HCT116 (cell line): ENCODE measurements at regions not wholly inside any gene's neighbourhood (a gene's known extent, or its start where the extent isn't known, plus 50 kb on each side); places are given as distances from the start of the nearest gene placed in this dataset.

Experiments
- CBX3 ChIP-seq: IDR thresholded peaks from 2 replicates; pipeline ENCODE4 v1.6.1; 2012; ENCODE audit warnings: low read depth
- YY1 ChIP-seq: IDR thresholded peaks from 2 replicates; pipeline ENCODE4 v1.6.1; 2011; ENCODE audit warnings: low read length, low read depth, moderate library complexity, mild to moderate bottlenecking; ENCODE audit not compliant: insufficient replicate concordance; ENCODE audit errors: extremely low read depth
- TF ChIP-seq, protein P1 (sequence below), 3 experiments: fragments of 200-600 bp in 1 of 3; sonication (generic) in 1 of 3; IDR thresholded peaks in 2 of 3; conservative IDR thresholded peaks in 1 of 3; 2 replicates each; pipeline ENCODE4 v1.5.1; 2012 to 2017; ENCODE audit warnings: low read depth in 2 of 3, low read length in 2 of 3, antibody characterized with exemption in 1 of 3, borderline replicate concordance in 1 of 3, control low read depth in 1 of 3, mild to moderate bottlenecking in 1 of 3, mixed read lengths in 1 of 3, mixed run types in 1 of 3, moderate library complexity in 1 of 3; ENCODE audit not compliant: insufficient read depth in 1 of 3

GRCh38 chr3:72651498-72651897, 196.7 kb downstream of the SHQ1 start:
- TF ChIP-seq, protein P1, sequence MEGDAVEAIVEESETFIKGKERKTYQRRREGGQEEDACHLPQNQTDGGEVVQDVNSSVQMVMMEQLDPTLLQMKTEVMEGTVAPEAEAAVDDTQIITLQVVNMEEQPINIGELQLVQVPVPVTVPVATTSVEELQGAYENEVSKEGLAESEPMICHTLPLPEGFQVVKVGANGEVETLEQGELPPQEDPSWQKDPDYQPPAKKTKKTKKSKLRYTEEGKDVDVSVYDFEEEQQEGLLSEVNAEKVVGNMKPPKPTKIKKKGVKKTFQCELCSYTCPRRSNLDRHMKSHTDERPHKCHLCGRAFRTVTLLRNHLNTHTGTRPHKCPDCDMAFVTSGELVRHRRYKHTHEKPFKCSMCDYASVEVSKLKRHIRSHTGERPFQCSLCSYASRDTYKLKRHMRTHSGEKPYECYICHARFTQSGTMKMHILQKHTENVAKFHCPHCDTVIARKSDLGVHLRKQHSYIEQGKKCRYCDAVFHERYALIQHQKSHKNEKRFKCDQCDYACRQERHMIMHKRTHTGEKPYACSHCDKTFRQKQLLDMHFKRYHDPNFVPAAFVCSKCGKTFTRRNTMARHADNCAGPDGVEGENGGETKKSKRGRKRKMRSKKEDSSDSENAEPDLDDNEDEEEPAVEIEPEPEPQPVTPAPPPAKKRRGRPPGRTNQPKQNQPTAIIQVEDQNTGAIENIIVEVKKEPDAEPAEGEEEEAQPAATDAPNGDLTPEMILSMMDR (IDR thresholded peaks at IDR 0.05 in 2 of 3, conservative IDR thresholded peaks at IDR 0.05 in 1 of 3; ENCODE audit: borderline replicate concordance in 1 of 3, insufficient read depth in 1 of 3, low read depth in 2 of 3, low read length in 2 of 3): no peak
- no peak for TF ChIP-seq CBX3
- TF ChIP-seq YY1: no peak
